OCI-LY3 (cell line): ENCODE measurements at regions not wholly inside any gene's neighbourhood (a gene's known extent, or its start where the extent isn't known, plus 50 kb on each side); places are given as distances from the start of the nearest gene placed in this dataset.

Experiments
- H2AFZ ChIP-seq: fragments of 200-600, 300-600 bp; shearing (Covaris generic); 2 replicates; pipeline ENCODE4 v1.6.0; 2014; ENCODE audit warnings: antibody characterized with exemption, low read depth, low read length
- H3K27ac ChIP-seq: fragments of 200-600, 300-600 bp; sonication (generic); 2 replicates; pipeline ENCODE4 v1.5.1; 2014; ENCODE audit warnings: mild to moderate bottlenecking, low read length, moderate library complexity, mixed read lengths
- H3K27me3 ChIP-seq: fragments of 200-600, 300-600 bp; sonication (generic); 2 replicates; pipeline ENCODE4 v1.6.1; 2014; ENCODE audit warnings: low read depth, low read length, mixed read lengths
- H3K36me3 ChIP-seq: fragments of 200-600, 300-600 bp; sonication (generic); replicated peaks from 2 replicates; pipeline ENCODE3; 2014; ENCODE audit warnings: low read depth, low read length, mixed read lengths
- H3K4me1 ChIP-seq: fragments of 300-600, 200-600 bp; sonication (generic); 2 replicates; pipeline ENCODE4 v1.6.1; 2014; ENCODE audit warnings: low read length, mixed read lengths
- H3K4me2 ChIP-seq: fragments of 200-600, 300-600 bp; sonication (generic); 2 replicates; pipeline ENCODE4 v1.6.1; 2014; ENCODE audit warnings: low read length, mixed read lengths
- H3K4me3 ChIP-seq: fragments of 300-600, 200-600 bp; sonication (generic); 2 replicates; pipeline ENCODE4 v1.5.1; 2014; ENCODE audit warnings: antibody characterized with exemption, mild to moderate bottlenecking, low read length, moderate library complexity
- H3K79me2 ChIP-seq: fragments of 300-600, 200-600 bp; shearing (Covaris generic); 2 replicates; pipeline ENCODE4 v1.6.1; 2014; ENCODE audit warnings: mild to moderate bottlenecking, low read length, mixed read lengths
- H3K9ac ChIP-seq: fragments of 300-600, 200-600 bp; shearing (Covaris generic); 2 replicates; pipeline ENCODE4 v1.6.0; 2014; ENCODE audit warnings: mild to moderate bottlenecking, low read length, moderate library complexity
- H3K9me3 ChIP-seq: fragments of 200-600, 300-600 bp; shearing (Covaris generic); 2 replicates; pipeline ENCODE4 v1.6.1; 2014; ENCODE audit warnings: low read length, mixed read lengths; ENCODE audit not compliant: insufficient read depth
- H4K20me1 ChIP-seq: fragments of 200-600, 300-600 bp; sonication (generic); 2 replicates; pipeline ENCODE4 v1.6.1; 2016; ENCODE audit warnings: low read length, mixed read lengths; ENCODE audit not compliant: insufficient read depth
- CTCF ChIP-seq: fragments of 200-600, 300-600 bp; sonication (generic); IDR thresholded peaks from 2 replicates; pipeline ENCODE4 v1.5.1; 2014; ENCODE audit warnings: antibody characterized with exemption, low read length, low read depth
- EZH2phosphoT487 ChIP-seq: fragments of 200-600 bp; shearing (Covaris generic); IDR thresholded peaks from 2 replicates; pipeline ENCODE4 v1.6.1; 2018; ENCODE audit warnings: antibody characterized with exemption, mixed run types, low read depth

GRCh38 chr2:224638301-224638823 lies 53.2 kb upstream of the CUL3 start:
- Histone ChIP-seq H3K9me3 (peaks cover 8% of the 10 kb centered on the region; the same call in 1 of the 2 replicates), H3K27me3 (no peaks in the 10 kb centered on the region), H3K27ac (no peak overlapping the region), H3K4me3 (no peak overlapping the region), H3K36me3 (no peaks in the 10 kb centered on the region), H2AFZ (peak overlapping the region; percentile 90), H3K4me2 (peak overlapping the region; percentile 32), H3K4me1 (peaks cover 8% of the 10 kb centered on the region), H3K9ac (no peak overlapping the region), H4K20me1 (no peaks in the 10 kb centered on the region), H3K79me2 (no peaks in the 10 kb centered on the region)
- TF ChIP-seq CTCF (no peak), EZH2phosphoT487 (no peak)
